Vagina (tissue), 2 donors: ENCODE measurements at regions not wholly inside any gene's neighbourhood (a gene's known extent, or its start where the extent isn't known, plus 50 kb on each side); places are given as distances from the start of the nearest gene placed in this dataset.

Experiments
- POLR2A ChIP-seq, 2 donors: fragments of 450-650 bp; IDR thresholded peaks; one replicate each; pipeline ENCODE4 v1.6.1; 2017; ENCODE audit warnings: antibody characterized with exemption in 2 of 2, mild to moderate bottlenecking in 2 of 2, moderate library complexity in 2 of 2
- POLR2AphosphoS5 ChIP-seq, 2 donors: sonication (generic); formaldehyde crosslinking; IDR thresholded peaks; one replicate each; pipeline ENCODE4 v1.9.0; 2017; ENCODE audit warnings: antibody characterized with exemption in 2 of 2, mild to moderate bottlenecking in 2 of 2, low read depth in 1 of 2; ENCODE audit not compliant: insufficient read depth in 1 of 2

- no peak for TF ChIP-seq POLR2A (IDR thresholded peaks at IDR 0.05)
- TF ChIP-seq POLR2AphosphoS5 (IDR thresholded peaks at IDR 0.05; ENCODE audit: insufficient read depth in 1 of 2, low read depth in 1 of 2) = peak in 1 of 2 donors; percentile 56
Observed at GRCh38 chr7:54869523-54869922, 110.5 kb upstream of the SEC61G start.
